ENCODE measurements at regions not wholly inside any gene's neighbourhood (a gene's known extent, or its start where the extent isn't known, plus 50 kb on each side); places are given as distances from the start of the nearest gene placed in this dataset.

GRCh38 chr2:167599219-167599618, 648.2 kb downstream of the STK39 start:
- no peak for TF ChIP-seq CTCF (IDR thresholded peaks at IDR 0.05; ENCODE audit: control insufficient read depth, extremely low read depth, insufficient read depth)
- DNase-seq (ENCODE audit: low read depth) = no peak
- H3K4me3 ChIP-seq (ENCODE audit: low read depth, low read length) = no peak overlapping the region

- no peak for DNase-seq (ENCODE audit: low read depth)
- no peak for TF ChIP-seq CTCF (IDR thresholded peaks at IDR 0.05; ENCODE audit: control insufficient read depth, extremely low read depth, insufficient read depth)
- H3K4me3 ChIP-seq (ENCODE audit: low read depth, low read length) = no peak overlapping the region
These were observed 651.4 kb downstream of the STK39 start for GRCh38 chr2:167595839-167596471.

- no peak for DNase-seq (ENCODE audit: low read depth)
- no peak overlapping the region for H3K4me3 ChIP-seq (ENCODE audit: low read depth, low read length)
- no peak for TF ChIP-seq CTCF (IDR thresholded peaks at IDR 0.05; ENCODE audit: control insufficient read depth, extremely low read depth, insufficient read depth)
These were observed 652.4 kb downstream of the STK39 start for GRCh38 chr2:167595021-167595420.

GRCh38 chr2:167592441-167592840, 655.0 kb downstream of the STK39 start:
- DNase-seq (ENCODE audit: low read depth) = no peak
- TF ChIP-seq CTCF (IDR thresholded peaks at IDR 0.05; ENCODE audit: control insufficient read depth, extremely low read depth, insufficient read depth) = no peak
- no peak overlapping the region for H3K4me3 ChIP-seq (ENCODE audit: low read depth, low read length)

DNA sequence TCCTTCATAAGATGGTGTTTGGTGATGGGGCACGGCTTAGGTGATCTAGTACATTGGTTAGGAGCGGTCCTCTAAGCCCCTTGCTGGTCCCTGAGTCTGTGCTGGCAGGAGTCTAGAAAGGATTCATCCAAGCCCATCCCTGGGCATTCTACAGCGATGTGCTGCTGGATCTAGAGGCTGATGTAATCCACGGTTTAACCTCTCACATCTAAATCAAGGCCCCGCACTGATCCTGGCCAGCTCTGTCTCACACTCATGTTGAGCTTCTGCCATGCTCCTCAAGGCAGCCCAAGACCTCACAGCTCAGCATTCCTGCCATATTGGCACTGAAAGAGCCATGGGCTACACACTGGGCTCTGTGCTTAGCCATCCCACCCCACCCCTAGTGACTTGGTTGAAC, 664.8 kb downstream of the STK39 start:
- DNase-seq (ENCODE audit: low read depth) = no peak
- no peak overlapping the region for H3K4me3 ChIP-seq (ENCODE audit: low read depth, low read length)
- TF ChIP-seq CTCF (IDR thresholded peaks at IDR 0.05; ENCODE audit: control insufficient read depth, extremely low read depth, insufficient read depth) = no peak

DNA sequence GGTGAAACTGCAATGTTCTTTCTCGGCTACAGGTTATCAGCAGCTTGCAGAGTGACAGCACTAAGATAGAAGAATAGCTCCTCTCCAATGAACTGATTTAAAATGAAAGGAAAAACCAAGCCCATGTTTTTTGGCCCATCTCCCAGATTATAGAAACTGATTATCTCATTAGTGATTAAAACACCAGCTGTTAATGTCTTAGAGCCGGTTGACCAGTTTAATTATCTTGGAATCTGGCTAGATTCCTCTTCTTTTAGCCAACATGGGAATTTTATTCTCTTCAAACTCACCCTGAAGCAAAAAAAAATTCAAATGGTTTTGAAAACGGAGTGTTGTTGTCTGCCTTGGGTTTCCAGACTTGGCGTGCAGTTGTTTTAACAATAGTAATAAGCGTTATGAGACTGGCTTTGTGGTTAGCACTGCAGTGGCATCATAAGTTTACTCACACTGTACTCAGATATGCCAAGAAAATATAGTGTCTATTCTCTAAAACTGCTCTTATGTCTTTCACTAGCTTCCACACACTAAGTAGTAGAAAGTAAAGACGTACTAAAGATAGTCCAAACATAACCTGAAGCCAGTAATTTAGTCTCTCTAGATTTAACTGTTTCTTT, 665.3 kb downstream of the STK39 start:
- no peak for DNase-seq (ENCODE audit: low read depth)
- H3K4me3 ChIP-seq (ENCODE audit: low read depth, low read length) = no peak overlapping the region
- no peak for TF ChIP-seq CTCF (IDR thresholded peaks at IDR 0.05; ENCODE audit: control insufficient read depth, extremely low read depth, insufficient read depth)

DNA sequence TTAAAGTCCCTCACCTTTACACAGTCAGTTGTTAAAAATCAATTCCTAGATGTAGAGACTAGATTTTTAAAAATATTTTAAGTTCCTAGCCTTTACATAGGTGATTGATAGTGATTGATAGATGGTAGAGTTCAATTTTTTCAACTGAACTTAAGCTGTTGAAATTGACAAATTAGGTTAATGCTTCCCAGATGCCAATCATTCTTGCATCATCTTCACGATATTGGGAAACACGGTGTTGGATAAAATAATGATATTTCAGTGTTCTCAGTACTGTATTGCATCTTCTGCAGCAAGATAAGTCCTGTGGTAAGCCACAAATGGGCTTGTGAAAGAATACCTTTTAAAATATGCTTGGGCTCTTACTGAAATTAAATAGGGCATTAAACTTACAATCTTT, 667.6 kb downstream of the STK39 start:
- DNase-seq (ENCODE audit: low read depth) = no peak
- H3K4me3 ChIP-seq (ENCODE audit: low read depth, low read length) = no peak overlapping the region
- no peak for TF ChIP-seq CTCF (IDR thresholded peaks at IDR 0.05; ENCODE audit: control insufficient read depth, extremely low read depth, insufficient read depth)

All from LNCaP clone FGC (cell line).